ENCODE measurements at regions not wholly inside any gene's neighbourhood (a gene's known extent, or its start where the extent isn't known, plus 50 kb on each side); places are given as distances from the start of the nearest gene placed in this dataset.

DNA sequence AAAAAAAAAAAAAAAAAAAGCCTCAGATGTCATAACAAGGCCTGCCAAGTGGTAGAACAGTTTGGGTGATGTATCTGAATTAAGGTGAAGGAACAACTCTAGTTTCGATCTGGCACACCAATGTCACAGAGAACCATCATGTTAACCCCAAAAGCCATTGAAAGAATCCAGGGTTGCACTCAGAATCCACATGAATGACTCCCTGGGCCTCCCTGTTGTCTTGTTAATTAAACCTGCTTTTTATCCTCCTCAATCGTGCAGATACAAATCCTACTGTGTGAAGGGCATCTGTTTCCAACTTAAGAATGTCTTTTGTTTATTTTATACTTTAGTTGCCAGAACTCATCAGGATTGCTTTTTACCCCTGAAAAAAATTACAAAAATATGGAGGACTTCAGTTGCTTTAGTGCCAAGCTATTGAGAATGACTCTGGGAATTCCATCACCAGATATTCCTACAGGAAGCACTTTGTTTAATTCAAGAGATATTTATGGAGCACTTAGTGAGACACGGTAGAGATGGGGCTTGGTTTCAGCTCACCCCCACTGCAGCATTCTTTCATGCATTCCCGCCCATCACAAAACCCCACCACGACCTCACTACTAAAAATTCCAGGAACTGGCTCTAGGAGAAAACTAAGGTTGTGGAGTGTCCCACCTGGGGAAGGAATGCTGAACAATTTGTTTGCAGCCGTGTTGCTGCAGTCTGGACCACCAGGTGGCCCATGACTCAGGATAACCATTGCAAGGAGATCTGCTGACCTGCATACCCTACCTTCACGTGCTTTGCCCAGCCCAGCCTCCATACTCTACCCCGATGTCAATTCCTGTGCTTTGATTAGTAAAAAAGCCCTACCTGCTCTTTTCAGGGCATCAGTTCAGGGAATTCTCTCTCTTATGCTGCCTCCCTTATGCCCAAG, 63.8 kb upstream of the GPRC5B start:
- CTCF ChIA-PET, result no interaction called here
- TF ChIP-seq CTCF (IDR thresholded peaks at IDR 0.05; ENCODE audit: low read depth, low read length), result no peak

DNA sequence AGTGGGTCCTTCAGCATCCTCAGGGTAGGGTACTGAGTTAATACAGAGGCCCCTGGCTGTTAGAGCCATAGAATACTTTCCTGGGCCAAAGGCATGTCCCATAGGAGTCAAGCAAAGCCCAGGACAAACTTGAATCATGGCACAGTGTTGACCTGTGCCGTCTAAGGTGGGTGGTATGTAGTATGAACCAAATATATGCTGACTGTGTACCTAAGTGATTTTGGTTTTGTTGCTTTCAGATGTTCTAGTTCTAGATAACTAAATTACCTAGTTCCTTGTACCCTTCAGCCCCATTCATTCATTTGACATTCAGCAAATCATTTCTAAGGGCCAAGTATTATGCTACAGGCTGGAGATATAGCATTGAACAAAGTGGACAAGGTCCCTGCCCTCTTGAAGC, 61.3 kb upstream of the GPRC5B start:
- no peak overlapping the region for H3K4me3 ChIP-seq (ENCODE audit: low read depth, low read length)
- CTCF ChIA-PET, result interaction anchor here (0.6 kb wide), 1 partner anchor 431 kb away, joined by 3 read pairs; no protein-coding TSS in a partner anchor
- H3K9me3 ChIP-seq (ENCODE audit: control insufficient read depth, insufficient read depth, low read length), result no peaks in the 10 kb centered on the region
- POLR2A ChIA-PET, result no interaction called here
- no peak for DNase-seq (ENCODE audit: low read depth, low spot score)
- H3K27me3 ChIP-seq (ENCODE audit: control insufficient read depth, insufficient read depth, low read length), result no peaks in the 10 kb centered on the region
- TF ChIP-seq CTCF (IDR thresholded peaks at IDR 0.05; ENCODE audit: low read depth, low read length), result no peak
- H3K27ac ChIP-seq (ENCODE audit: low read depth, low read length), result no peak overlapping the region

More for the DNA sequence above, 63.8 kb upstream of the GPRC5B start:
- no peaks in the 10 kb centered on the region for H3K27me3 ChIP-seq (ENCODE audit: control insufficient read depth, insufficient read depth, low read length)
- no peaks in the 10 kb centered on the region for H3K9me3 ChIP-seq (ENCODE audit: control insufficient read depth, insufficient read depth, low read length)
- H3K27ac ChIP-seq (ENCODE audit: low read depth, low read length), result peak overlapping the region; percentile 11
- POLR2A ChIA-PET, result no interaction called here
- no peak for DNase-seq (ENCODE audit: low read depth, low spot score)
- no peak overlapping the region for H3K4me3 ChIP-seq (ENCODE audit: low read depth, low read length)

DNA sequence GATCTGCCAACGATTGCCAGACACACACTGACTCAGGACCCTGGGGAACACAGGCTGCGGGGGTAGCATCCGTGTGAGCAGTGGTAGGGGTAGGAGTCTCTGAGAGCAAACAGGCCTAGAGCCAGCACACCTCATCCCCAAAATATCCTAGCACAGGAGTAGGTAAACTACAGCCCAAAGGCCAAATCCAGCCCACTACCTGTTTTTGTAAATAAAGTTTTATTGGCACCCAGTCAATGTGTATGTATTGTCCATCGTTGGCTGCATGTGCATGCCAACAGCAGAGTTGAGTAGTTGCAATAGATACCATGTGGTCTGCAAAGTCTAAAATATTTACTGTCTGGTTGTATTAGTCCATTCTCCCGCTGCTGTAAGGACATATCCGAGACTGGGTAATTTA, 55.5 kb upstream of the GPRC5B start:
- no peak for TF ChIP-seq CTCF (IDR thresholded peaks at IDR 0.05; ENCODE audit: low read depth, low read length)
- POLR2A ChIA-PET, result no interaction called here
- Histone ChIP-seq H3K27me3 (ENCODE audit: control insufficient read depth, insufficient read depth, low read length) (no peaks in the 10 kb centered on the region), H3K27ac (ENCODE audit: low read depth, low read length) (no peak overlapping the region), H3K4me3 (ENCODE audit: low read depth, low read length) (no peak overlapping the region), H3K9me3 (ENCODE audit: control insufficient read depth, insufficient read depth, low read length) (no peaks in the 10 kb centered on the region)
- CTCF ChIA-PET, result no interaction called here
- DNase-seq (ENCODE audit: low read depth, low spot score), result no peak

DNA sequence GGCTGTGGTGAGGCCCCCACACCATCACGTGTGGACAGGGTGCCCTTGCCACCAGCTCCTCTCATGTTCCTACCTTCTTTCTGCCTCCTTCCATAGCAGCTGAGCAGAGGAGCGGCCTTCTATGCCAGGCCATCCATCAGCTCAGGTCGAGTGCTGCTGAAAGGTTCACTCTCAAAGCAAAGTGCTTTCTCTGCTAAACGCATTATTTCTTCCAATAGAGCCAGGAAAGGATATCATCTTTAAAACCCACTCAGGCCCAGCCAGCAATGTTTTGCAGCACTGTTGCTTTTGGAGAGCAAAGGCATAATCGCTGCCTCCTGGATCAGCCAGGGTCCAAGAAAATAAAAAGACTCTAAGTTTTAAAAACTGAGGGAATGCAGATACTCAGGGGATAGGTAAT, 54.9 kb upstream of the GPRC5B start:
- ChIA-PET POLR2A (no interaction called here), CTCF (no interaction called here)
- Histone ChIP-seq H3K27me3 (ENCODE audit: control insufficient read depth, insufficient read depth, low read length) (no peaks in the 10 kb centered on the region), H3K9me3 (ENCODE audit: control insufficient read depth, insufficient read depth, low read length) (no peaks in the 10 kb centered on the region), H3K4me3 (ENCODE audit: low read depth, low read length) (no peak overlapping the region), H3K27ac (ENCODE audit: low read depth, low read length) (no peak overlapping the region)
- no peak for TF ChIP-seq CTCF (IDR thresholded peaks at IDR 0.05; ENCODE audit: low read depth, low read length)
- no peak for DNase-seq (ENCODE audit: low read depth, low spot score)

GRCh38 chr16:19938536-19938935, 53.9 kb upstream of the GPRC5B start:
- TF ChIP-seq CTCF (IDR thresholded peaks at IDR 0.05; ENCODE audit: low read depth, low read length), result no peak
- DNase-seq (ENCODE audit: low read depth, low spot score), result no peak
- H3K27ac ChIP-seq (ENCODE audit: low read depth, low read length), result no peak overlapping the region
- ChIA-PET POLR2A (no interaction called here), CTCF (interaction anchor here (1.2 kb wide), 1 partner anchor 31 kb away, joined by 4 read pairs; no protein-coding TSS in a partner anchor)
- no peak overlapping the region for H3K4me3 ChIP-seq (ENCODE audit: low read depth, low read length)
- H3K9me3 ChIP-seq (ENCODE audit: control insufficient read depth, insufficient read depth, low read length), result no peaks in the 10 kb centered on the region
- H3K27me3 ChIP-seq (ENCODE audit: control insufficient read depth, insufficient read depth, low read length), result no peaks in the 10 kb centered on the region

Data from AG04450 (cell line).